HCT116 (cell line): ENCODE measurements at regions not wholly inside any gene's neighbourhood (a gene's known extent, or its start where the extent isn't known, plus 50 kb on each side); places are given as distances from the start of the nearest gene placed in this dataset.

Experiments
- CEBPB ChIP-seq: IDR thresholded peaks from 2 replicates; pipeline ENCODE4 v1.6.1; 2012; ENCODE audit warnings: low read depth
- CTCF ChIP-seq, 3 experiments: fragments of 200-600 bp in 1 of 3; sonication (generic) in 1 of 3; IDR thresholded peaks in 2 of 3; conservative IDR thresholded peaks in 1 of 3; 2 replicates each; pipeline ENCODE4 v1.5.1; 2012 to 2017; ENCODE audit warnings: low read depth in 2 of 3, low read length in 2 of 3, antibody characterized with exemption in 1 of 3, borderline replicate concordance in 1 of 3, control low read depth in 1 of 3, mild to moderate bottlenecking in 1 of 3, mixed read lengths in 1 of 3, mixed run types in 1 of 3, moderate library complexity in 1 of 3; ENCODE audit not compliant: insufficient read depth in 1 of 3
- EZH2phosphoT487 ChIP-seq: fragments of 200-600 bp; IDR thresholded peaks from 2 replicates; pipeline ENCODE4 v1.6.1; 2018; ENCODE audit warnings: antibody characterized with exemption, borderline replicate concordance
- JUND ChIP-seq: IDR thresholded peaks from 2 replicates; pipeline ENCODE4 v1.6.1; 2012
- POLR2A ChIP-seq: IDR thresholded peaks from 2 replicates; pipeline ENCODE4 v1.7.0; 2011; ENCODE audit warnings: borderline replicate concordance; ENCODE audit not compliant: insufficient read depth, insufficient read length; ENCODE audit errors: extremely low read depth
- POLR2AphosphoS5 ChIP-seq: IDR thresholded peaks from 2 replicates; pipeline ENCODE4 v1.6.1; 2011; ENCODE audit warnings: mild to moderate bottlenecking, low read depth, low read length, moderate library complexity
- RAD21 ChIP-seq: IDR thresholded peaks from 2 replicates; pipeline ENCODE4 v1.6.1; 2012; ENCODE audit warnings: low read depth, mild to moderate bottlenecking
- YY1 ChIP-seq: IDR thresholded peaks from 2 replicates; pipeline ENCODE4 v1.6.1; 2011; ENCODE audit warnings: low read length, low read depth, moderate library complexity, mild to moderate bottlenecking; ENCODE audit not compliant: insufficient replicate concordance; ENCODE audit errors: extremely low read depth

GRCh38 chr22:27436591-27436990 is 365.0 kb downstream of the MN1 start:
- TF ChIP-seq POLR2AphosphoS5, result no peak
- no peak for TF ChIP-seq YY1
- TF ChIP-seq JUND, result no peak
- TF ChIP-seq EZH2phosphoT487, result no peak
- no peak for TF ChIP-seq CTCF (IDR thresholded peaks at IDR 0.05 in 2 of 3, conservative IDR thresholded peaks at IDR 0.05 in 1 of 3; ENCODE audit: borderline replicate concordance in 1 of 3, insufficient read depth in 1 of 3, low read depth in 2 of 3, low read length in 2 of 3)
- TF ChIP-seq POLR2A, result no peak
- TF ChIP-seq RAD21, result no peak
- no peak for TF ChIP-seq CEBPB
